H9 (cell line): ENCODE measurements at regions not wholly inside any gene's neighbourhood (a gene's known extent, or its start where the extent isn't known, plus 50 kb on each side); places are given as distances from the start of the nearest gene placed in this dataset.

Experiments
- DNase-seq: peaks from one replicate; pipeline ENCODE4 v3.0.0-alpha.2; 2017
- H2AFZ ChIP-seq: one replicate; pipeline ENCODE4 v1.6.1; 2013; ENCODE audit warnings: mild to moderate bottlenecking, low read length, control low read depth, moderate library complexity
- H2AK5ac ChIP-seq: 2 replicates; pipeline ENCODE4 v1.6.1; 2013; ENCODE audit warnings: low read length, control low read depth, mixed read lengths; ENCODE audit not compliant: insufficient read length
- H2BK120ac ChIP-seq: one replicate; pipeline ENCODE4 v1.6.1; 2013; ENCODE audit warnings: low read depth, mild to moderate bottlenecking, low read length, control low read depth, inconsistent platforms; ENCODE audit not compliant: poor library complexity, severe bottlenecking
- H2BK12ac ChIP-seq: 2 replicates; pipeline ENCODE4 v1.6.1; 2013; ENCODE audit warnings: low read length, control low read depth, mixed read lengths, low read depth; ENCODE audit not compliant: insufficient read length
- H2BK15ac ChIP-seq: 2 replicates; pipeline ENCODE4 v1.6.1; 2013; ENCODE audit warnings: low read depth, low read length, control low read depth
- H2BK20ac ChIP-seq: one replicate; pipeline ENCODE4 v1.6.1; 2013; ENCODE audit warnings: low read depth, mild to moderate bottlenecking, low read length, control low read depth, inconsistent platforms; ENCODE audit not compliant: poor library complexity, severe bottlenecking
- H2BK5ac ChIP-seq: 2 replicates; pipeline ENCODE4 v1.6.1; 2013; ENCODE audit warnings: low read length, control low read depth, mixed read lengths; ENCODE audit not compliant: insufficient read length
- H3K14ac ChIP-seq: 2 replicates; pipeline ENCODE4 v1.6.1; 2013; ENCODE audit warnings: low read length, control low read depth; ENCODE audit not compliant: insufficient read depth
- H3K18ac ChIP-seq: 2 replicates; pipeline ENCODE4 v1.6.1; 2013; ENCODE audit warnings: low read depth, mild to moderate bottlenecking, mixed read lengths, low read length, control low read depth; ENCODE audit not compliant: insufficient read length
- H3K23ac ChIP-seq: 2 replicates; pipeline ENCODE4 v1.6.1; 2013; ENCODE audit warnings: low read length, control low read depth, mixed read lengths, low read depth; ENCODE audit not compliant: insufficient read length
- H3K23me2 ChIP-seq: 2 replicates; pipeline ENCODE4 v1.6.1; 2013; ENCODE audit warnings: low read depth, mild to moderate bottlenecking, mixed read lengths, low read length, control low read depth; ENCODE audit not compliant: insufficient read length, poor library complexity, severe bottlenecking
- H3K27ac ChIP-seq: 2 replicates; pipeline ENCODE4 v1.5.1; 2013; ENCODE audit warnings: low read length, control low read depth, mixed read lengths, low read depth; ENCODE audit not compliant: insufficient read length
- H3K27me3 ChIP-seq: 2 replicates; pipeline ENCODE4 v1.6.1; 2013; ENCODE audit warnings: low read length, control low read depth, inconsistent platforms; ENCODE audit not compliant: insufficient read depth
- H3K4ac ChIP-seq: 2 replicates; pipeline ENCODE4 v1.6.1; 2013; ENCODE audit warnings: low read depth, mild to moderate bottlenecking, control low read depth, inconsistent platforms, low read length, moderate library complexity
- H3K4me1 ChIP-seq: 2 replicates; pipeline ENCODE4 v1.6.1; 2013; ENCODE audit warnings: low read length, control low read depth, inconsistent platforms; ENCODE audit not compliant: insufficient read depth
- H3K4me2 ChIP-seq: 2 replicates; pipeline ENCODE4 v1.6.1; 2013; ENCODE audit warnings: low read length, control low read depth, mixed read lengths; ENCODE audit not compliant: insufficient read length, insufficient read depth
- H3K56ac ChIP-seq: 2 replicates; pipeline ENCODE4 v1.6.1; 2013; ENCODE audit warnings: low read depth, mild to moderate bottlenecking, mixed read lengths, low read length, control low read depth; ENCODE audit not compliant: insufficient read length
- H3K79me1 ChIP-seq: 2 replicates; pipeline ENCODE4 v1.6.1; 2013; ENCODE audit warnings: low read depth, mild to moderate bottlenecking, moderate library complexity, low read length, control low read depth, inconsistent platforms; ENCODE audit not compliant: insufficient read depth, poor library complexity, severe bottlenecking
- H3K79me2 ChIP-seq: 2 replicates; pipeline ENCODE4 v1.6.1; 2013; ENCODE audit warnings: low read length, control low read depth, inconsistent platforms; ENCODE audit not compliant: insufficient read depth
- H3K9ac ChIP-seq: 2 replicates; pipeline ENCODE4 v1.6.1; 2013; ENCODE audit warnings: low read length, control low read depth, mixed read lengths; ENCODE audit not compliant: insufficient read length; ENCODE audit errors: extremely low read depth
- H3K9me3 ChIP-seq: one replicate; pipeline ENCODE4 v1.6.1; 2013; ENCODE audit warnings: low read depth, low read length, inconsistent platforms; ENCODE audit not compliant: control insufficient read depth
- H3T11ph ChIP-seq: one replicate; pipeline ENCODE4 v1.6.1; 2013; ENCODE audit warnings: mild to moderate bottlenecking, low read length, control low read depth, inconsistent platforms
- H4K20me1 ChIP-seq: one replicate; pipeline ENCODE4 v1.6.1; 2013; ENCODE audit not compliant: control insufficient read depth, insufficient read length, insufficient read depth
- H4K5ac ChIP-seq: 2 replicates; pipeline ENCODE4 v1.6.1; 2013; ENCODE audit warnings: low read depth, mild to moderate bottlenecking, mixed read lengths, low read length, control low read depth; ENCODE audit not compliant: insufficient read length
- H4K8ac ChIP-seq: replicated peaks from 2 replicates; pipeline ENCODE4 v1.6.1; 2013; ENCODE audit warnings: low read length, control low read depth, mixed read lengths, low read depth; ENCODE audit not compliant: insufficient read length
- H4K91ac ChIP-seq: 2 replicates; pipeline ENCODE4 v1.6.1; 2013; ENCODE audit warnings: low read depth, mild to moderate bottlenecking, moderate library complexity, mixed read lengths, low read length, control low read depth; ENCODE audit not compliant: insufficient read length
- H3K27ac Mint-ChIP-seq, 3 experiments: 2 replicates in 2 of 3; 3 replicates in 1 of 3; pipeline ENCODE4 v1.8.0; 2020 to 2021; ENCODE audit warnings: mixed read lengths in 3 of 3, mild to moderate bottlenecking in 1 of 3, moderate library complexity in 1 of 3
- H3K27me3 Mint-ChIP-seq: 2 replicates; pipeline ENCODE4 v1.8.0; 2021; ENCODE audit warnings: low read depth, mild to moderate bottlenecking, moderate library complexity, mixed read lengths
- H3K36me3 Mint-ChIP-seq, 3 experiments: 2 replicates in 2 of 3; 3 replicates in 1 of 3; pipeline ENCODE4 v1.8.0; 2020 to 2021; ENCODE audit warnings: low read depth in 3 of 3, mixed read lengths in 3 of 3; ENCODE audit not compliant: insufficient read depth in 1 of 3
- H3K4me1 Mint-ChIP-seq, 2 experiments: 2 replicates each; pipeline ENCODE4 v1.8.0; 2020; ENCODE audit warnings: mixed read lengths in 2 of 2
- H3K4me3 Mint-ChIP-seq, 2 experiments: 2 replicates in 1 of 2; 3 replicates in 1 of 2; pipeline ENCODE4 v1.8.0; 2020 to 2021; ENCODE audit warnings: mild to moderate bottlenecking in 2 of 2, mixed read lengths in 2 of 2, moderate library complexity in 1 of 2
- H3K9me3 Mint-ChIP-seq, 2 experiments: 2 replicates in 1 of 2; 3 replicates in 1 of 2; pipeline ENCODE4 v1.8.0; 2020; ENCODE audit warnings: mild to moderate bottlenecking in 2 of 2, mixed read lengths in 2 of 2, moderate library complexity in 1 of 2
- CTCF ChIP-seq: fragments of 200-600 bp; sonication (generic); conservative IDR thresholded peaks from 3 replicates; pipeline ENCODE4 v1.8.0; 2021; ENCODE audit warnings: antibody characterized with exemption, mild to moderate bottlenecking
- WGBS: extraction: QIAGEN DNeasy Blood & Tissue Kit; methylation state at CpG from one replicate; pipeline ENCODE4 v1.1.7; 2013; ENCODE audit warnings: missing lambda C conversion rate, low lambda C conversion rate, mixed read lengths; ENCODE audit not compliant: insufficient read length; ENCODE audit errors: extremely low coverage; 5-methylcytosine and 5-hydroxymethylcytosine counted together

DNA sequence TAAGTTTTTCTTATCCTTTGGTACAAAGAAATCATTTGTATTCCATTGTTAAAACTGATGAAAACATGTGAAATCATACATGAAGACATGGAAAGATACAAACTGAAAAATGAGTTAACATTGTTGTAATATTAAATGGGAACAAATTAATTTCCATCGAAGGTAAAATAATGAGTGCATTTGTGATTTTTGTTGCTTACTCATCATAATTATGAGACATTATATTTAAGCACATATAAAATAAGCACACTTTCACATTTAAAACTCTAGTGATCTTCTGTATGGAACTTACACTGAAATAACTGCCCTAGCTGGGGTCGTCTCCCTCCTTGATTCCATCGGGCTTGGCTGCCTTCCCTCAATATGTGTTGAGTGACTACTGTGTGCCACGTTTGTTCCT, 204.2 kb upstream of the PRPS1L1 start:
- no peak overlapping the region for H2BK12ac ChIP-seq
- Mint-ChIP-seq H3K4me3 (no peak overlapping the region), H3K4me1 (no peaks in the 10 kb centered on the region), H3K27me3 (peaks cover 2% of the 10 kb centered on the region; the same call in 1 of the 2 replicates), H3K27ac (no peak overlapping the region), H3K9me3 (no peaks in the 10 kb centered on the region), H3K36me3 (no peaks in the 10 kb centered on the region)
- WGBS = no CpG with 5 or more reads among the region's 4 CpGs
- H2BK20ac ChIP-seq = no peak overlapping the region
- no peak overlapping the region for H3K23ac ChIP-seq
- no peaks in the 10 kb centered on the region for H3K23me2 ChIP-seq
- no peak overlapping the region for H3K9ac ChIP-seq
- no peak for TF ChIP-seq CTCF
- no peak overlapping the region for H3K14ac ChIP-seq
- H3K79me1 ChIP-seq = no peaks in the 10 kb centered on the region
- no peak overlapping the region for H2BK120ac ChIP-seq
- H2BK5ac ChIP-seq = no peak overlapping the region
- no peaks in the 10 kb centered on the region for H3K9me3 ChIP-seq
- no peak overlapping the region for H3K56ac ChIP-seq
- H3K27me3 ChIP-seq = no peaks in the 10 kb centered on the region
- H3K4me2 ChIP-seq = no peak overlapping the region
- no peak overlapping the region for H3T11ph ChIP-seq
- no peak overlapping the region for H4K5ac ChIP-seq
- no peak overlapping the region for H3K27ac ChIP-seq
- no peak overlapping the region for H4K91ac ChIP-seq
- H3K4ac ChIP-seq = no peak overlapping the region
- no peaks in the 10 kb centered on the region for H3K4me1 ChIP-seq
- no peak overlapping the region for H4K8ac ChIP-seq
- H2AFZ ChIP-seq = no peak overlapping the region
- H2AK5ac ChIP-seq = no peak overlapping the region
- H2BK15ac ChIP-seq = no peak overlapping the region
- no peaks in the 10 kb centered on the region for H3K79me2 ChIP-seq
- H3K18ac ChIP-seq = no peak overlapping the region
- no peak for DNase-seq
- no peaks in the 10 kb centered on the region for H4K20me1 ChIP-seq
